C4-2B (cell line): ENCODE measurements at regions not wholly inside any gene's neighbourhood (a gene's known extent, or its start where the extent isn't known, plus 50 kb on each side); places are given as distances from the start of the nearest gene placed in this dataset.

Experiments used
- CTCF ChIP-seq: fragments of 450-650 bp; conservative IDR thresholded peaks from 2 replicates; pipeline ENCODE4 v1.5.1; 2017; ENCODE audit warnings: mild to moderate bottlenecking
- ZFX ChIP-seq: fragments of 450-650 bp; IDR thresholded peaks from 2 replicates; pipeline ENCODE4 v1.6.1; 2017

GRCh38 chr10:121053151-121053550 is 202.0 kb downstream of the WDR11 start:
- TF ChIP-seq CTCF = no peak
- TF ChIP-seq ZFX = no peak
